ENCODE measurements at regions not wholly inside any gene's neighbourhood (a gene's known extent, or its start where the extent isn't known, plus 50 kb on each side); places are given as distances from the start of the nearest gene placed in this dataset.
A peak's percentile ranks its signal among the peaks of the same experiment; 100 is the strongest.

DNA sequence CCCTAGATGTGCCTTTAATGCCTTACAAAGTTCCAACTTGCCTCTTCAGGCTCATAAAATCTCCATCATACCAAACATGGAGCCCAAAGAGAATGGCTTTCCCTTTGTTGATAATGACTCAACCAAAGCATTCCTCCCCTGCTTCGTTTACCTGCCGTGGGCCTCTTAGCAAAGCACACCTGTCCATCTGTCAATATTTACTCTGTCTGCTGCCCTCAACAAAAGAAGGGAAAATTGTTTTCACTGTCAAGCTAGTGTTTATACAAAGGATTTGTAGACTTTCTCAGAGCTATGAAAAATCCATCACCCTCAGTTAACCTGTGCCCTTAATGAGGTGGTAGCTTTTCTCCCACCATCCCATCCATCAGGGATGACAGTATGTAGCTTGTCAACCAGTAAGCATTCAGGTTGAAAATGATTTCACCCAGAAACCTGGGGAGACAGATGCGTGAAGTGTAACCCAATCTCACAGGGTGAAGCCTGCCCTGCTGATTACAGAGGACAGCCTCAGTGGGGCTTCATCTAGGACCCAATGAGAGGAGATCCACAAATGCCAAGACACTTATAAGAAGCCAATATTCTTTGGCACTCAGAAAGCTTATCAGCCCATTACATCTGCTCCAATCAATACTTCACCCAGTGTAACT, 278.1 kb downstream of the NUAK1 start:
- TF ChIP-seq, protein P1, sequence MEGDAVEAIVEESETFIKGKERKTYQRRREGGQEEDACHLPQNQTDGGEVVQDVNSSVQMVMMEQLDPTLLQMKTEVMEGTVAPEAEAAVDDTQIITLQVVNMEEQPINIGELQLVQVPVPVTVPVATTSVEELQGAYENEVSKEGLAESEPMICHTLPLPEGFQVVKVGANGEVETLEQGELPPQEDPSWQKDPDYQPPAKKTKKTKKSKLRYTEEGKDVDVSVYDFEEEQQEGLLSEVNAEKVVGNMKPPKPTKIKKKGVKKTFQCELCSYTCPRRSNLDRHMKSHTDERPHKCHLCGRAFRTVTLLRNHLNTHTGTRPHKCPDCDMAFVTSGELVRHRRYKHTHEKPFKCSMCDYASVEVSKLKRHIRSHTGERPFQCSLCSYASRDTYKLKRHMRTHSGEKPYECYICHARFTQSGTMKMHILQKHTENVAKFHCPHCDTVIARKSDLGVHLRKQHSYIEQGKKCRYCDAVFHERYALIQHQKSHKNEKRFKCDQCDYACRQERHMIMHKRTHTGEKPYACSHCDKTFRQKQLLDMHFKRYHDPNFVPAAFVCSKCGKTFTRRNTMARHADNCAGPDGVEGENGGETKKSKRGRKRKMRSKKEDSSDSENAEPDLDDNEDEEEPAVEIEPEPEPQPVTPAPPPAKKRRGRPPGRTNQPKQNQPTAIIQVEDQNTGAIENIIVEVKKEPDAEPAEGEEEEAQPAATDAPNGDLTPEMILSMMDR (IDR thresholded peaks at IDR 0.05) = no peak
- peak; percentile 82 for TF ChIP-seq POLR2AphosphoS5 (IDR thresholded peaks at IDR 0.05)
